SH-SY5Y (cell line): ENCODE measurements at regions not wholly inside any gene's neighbourhood (a gene's known extent, or its start where the extent isn't known, plus 50 kb on each side); places are given as distances from the start of the nearest gene placed in this dataset.

ENCODE experiments used
- GATA2 ChIP-seq: IDR thresholded peaks from 2 replicates; pipeline ENCODE4 v1.6.1; 2011; ENCODE audit warnings: mild to moderate bottlenecking, low read depth, low read length
- GATA3 ChIP-seq: IDR thresholded peaks from 2 replicates; pipeline ENCODE4 v1.6.1; 2011; ENCODE audit warnings: low read depth, mild to moderate bottlenecking, low read length, moderate library complexity

DNA sequence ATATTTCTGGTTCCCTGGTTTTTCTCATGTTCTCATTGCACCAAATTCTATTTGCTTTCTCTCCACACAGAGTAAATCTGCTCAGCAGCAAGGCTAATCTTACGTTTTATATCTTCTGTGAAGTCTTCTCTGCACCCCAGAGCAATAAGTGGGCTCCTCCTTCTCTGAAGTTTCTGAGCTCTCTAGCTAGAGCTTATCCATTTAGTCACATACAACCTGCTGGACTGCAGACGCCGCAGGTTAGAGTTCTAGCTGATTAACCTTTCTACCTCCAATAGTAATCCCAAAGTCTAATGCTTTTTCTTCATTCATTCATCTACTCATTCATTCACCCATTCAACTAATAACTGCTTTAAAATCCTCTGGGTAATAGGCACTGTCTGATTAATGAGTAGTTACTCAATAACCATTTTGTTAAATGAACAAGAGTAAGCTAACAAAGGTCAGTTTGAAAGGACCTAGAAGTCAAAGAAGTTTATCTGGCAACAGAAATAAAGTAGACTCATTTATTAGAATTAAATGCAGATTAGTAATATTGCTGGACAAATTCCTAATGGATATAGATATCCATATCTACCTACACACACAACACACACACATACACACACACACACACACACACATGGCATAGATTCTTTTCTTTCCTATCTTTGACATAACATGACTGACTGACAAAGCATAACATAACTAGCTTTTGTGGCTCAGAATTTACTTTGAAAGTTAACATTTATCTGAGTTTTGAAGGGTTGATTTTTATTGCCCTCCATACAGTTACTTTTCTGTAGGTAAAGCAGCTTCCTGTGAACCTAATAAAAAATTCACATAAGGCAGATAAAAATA is 984.6 kb upstream of the SEMA6A start:
- TF ChIP-seq GATA2 (no peak), GATA3 (no peak)
